HG03378 (cell line): ENCODE measurements at regions not wholly inside any gene's neighbourhood (a gene's known extent, or its start where the extent isn't known, plus 50 kb on each side); places are given as distances from the start of the nearest gene placed in this dataset.

ENCODE experiments used
- ATAC-seq: cut with Tn5 transposase; IDR thresholded peaks from one replicate; pipeline ENCODE4 v1.9.1; 2021; ENCODE audit warnings: mild to moderate bottlenecking, moderate library complexity; ENCODE audit not compliant: unreplicated experiment

DNA sequence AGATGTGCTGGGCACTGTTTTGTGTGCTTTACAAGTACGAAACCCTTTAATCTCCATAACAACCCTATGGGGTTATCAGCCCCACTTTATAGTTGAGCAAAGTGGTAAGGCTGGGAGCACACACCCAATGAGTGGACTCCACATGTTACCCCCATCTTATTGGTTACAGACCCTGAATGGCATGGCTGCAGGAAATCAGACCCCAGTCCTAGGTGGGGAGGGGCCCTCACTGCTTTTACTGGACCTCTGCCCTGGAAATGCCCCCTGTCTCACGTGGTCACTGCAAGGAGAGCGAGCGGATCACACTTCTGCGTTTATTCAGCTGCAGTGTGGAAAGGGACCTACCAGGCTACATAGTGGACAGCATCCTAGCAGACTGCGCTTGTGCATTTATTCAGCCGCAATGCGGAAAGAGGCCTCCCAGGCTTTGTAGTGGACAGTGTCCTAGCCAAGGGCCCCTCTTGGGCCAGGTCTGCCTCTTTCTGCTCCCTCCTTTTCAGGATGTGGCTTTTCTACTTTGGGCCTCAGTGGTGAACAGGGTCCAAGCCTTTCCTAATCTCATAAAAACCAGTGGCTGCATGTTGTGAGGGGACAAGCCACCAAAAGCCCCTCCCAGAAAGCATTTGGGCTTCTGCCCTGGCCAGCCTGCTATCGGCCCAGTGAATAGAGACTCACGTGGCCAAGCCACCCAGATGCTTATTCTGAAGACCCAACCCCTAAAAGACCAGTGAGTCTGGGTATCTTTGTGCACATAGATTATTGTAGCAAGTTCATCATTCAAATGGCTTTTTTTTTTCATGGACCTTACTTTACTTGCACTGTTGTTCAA, 405.7 kb upstream of the RNF32 start:
- no peak for ATAC-seq

DNA sequence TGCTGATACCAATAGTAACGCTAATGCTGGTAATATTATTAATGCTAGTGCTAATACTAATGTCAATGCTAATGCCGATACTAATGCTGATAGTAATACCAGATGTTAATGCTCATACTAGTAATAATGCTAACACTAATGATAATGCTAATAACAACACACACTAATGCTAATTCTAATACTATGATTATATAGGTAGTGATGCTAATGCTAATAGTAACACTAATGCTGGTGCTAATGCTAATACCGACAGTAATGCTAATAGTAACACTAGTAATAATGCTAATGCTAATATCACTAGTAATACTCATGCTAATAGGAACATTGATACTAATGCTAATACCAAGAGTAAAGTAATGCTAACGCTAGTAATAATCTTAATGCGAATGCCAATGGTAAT, 406.4 kb upstream of the RNF32 start:
- no peak for ATAC-seq

DNA sequence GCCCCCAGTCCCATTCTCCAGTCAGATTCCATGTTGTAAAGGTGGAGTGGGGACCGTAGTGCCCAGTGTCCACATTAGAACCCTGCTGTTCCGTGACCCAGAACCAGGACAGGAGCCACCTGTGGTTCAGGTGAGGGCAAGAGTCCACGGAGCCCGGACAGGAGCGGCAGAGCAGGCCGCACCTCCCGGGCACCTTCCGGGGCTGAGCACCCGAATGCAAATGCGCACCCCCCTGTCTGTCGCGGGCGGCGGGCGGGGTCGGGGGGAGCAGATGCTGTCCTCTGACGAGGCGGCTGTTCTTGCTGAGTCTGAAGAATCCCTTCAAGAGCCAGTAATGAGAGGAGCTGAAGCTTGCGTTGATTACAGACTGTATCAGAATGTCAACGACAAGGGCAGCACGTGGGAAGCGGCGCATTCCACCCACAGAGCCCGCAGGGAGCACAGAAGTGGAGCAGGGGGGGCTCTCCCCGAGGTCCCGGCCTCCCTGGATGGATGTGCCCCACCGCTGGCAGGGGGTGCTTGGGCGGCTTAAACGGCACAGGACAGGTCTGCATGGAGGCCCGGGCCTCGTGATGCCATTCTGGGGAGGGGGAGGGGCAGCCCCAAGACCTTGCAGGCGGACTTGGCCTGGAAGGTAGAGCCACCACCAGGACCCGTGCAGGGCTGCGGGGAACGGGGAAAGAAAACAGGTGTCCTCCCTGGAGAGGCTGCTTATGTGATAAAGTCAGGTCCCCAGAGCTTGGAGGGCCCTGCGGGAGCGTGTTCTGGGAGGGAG, 407.5 kb upstream of the RNF32 start:
- no peak for ATAC-seq

DNA sequence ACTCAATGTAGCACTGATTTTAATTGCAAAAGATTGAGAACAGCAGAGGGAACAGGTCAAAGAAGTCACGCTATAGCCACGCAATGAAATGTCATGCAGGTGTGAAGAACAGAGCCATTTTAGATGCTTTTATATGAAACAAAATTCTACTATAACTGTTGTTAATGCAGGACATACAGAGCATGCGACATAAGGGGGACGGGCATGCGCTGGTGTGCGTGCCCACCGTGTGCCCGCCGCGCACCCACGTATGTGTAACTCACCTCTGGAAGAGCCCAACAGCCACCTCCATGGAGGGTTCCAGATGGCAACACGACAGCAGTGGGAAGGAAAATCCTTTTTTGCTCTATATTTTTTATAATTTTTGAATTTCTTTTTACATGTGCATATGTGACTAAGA, 410.0 kb upstream of the RNF32 start:
- no peak for ATAC-seq

DNA sequence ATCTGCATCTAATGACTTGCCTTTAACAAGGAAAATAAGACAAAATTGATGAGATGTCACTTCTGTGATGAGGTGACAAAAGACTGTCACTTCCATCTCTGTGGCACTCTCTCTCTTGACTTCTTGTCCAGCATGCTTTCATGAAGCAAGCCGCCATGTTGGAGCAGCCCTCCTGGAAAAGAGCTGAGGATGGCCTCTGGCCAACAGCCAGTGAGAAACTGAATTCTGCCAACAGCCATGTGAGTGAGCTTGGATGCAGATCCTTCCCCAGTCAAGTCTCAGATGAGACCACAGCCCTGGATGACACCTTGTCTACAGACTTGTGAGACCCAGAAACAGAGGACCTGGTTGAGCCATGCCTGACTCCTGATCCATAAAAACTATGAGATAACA, 412.6 kb upstream of the SHH start:
- no peak for ATAC-seq

DNA sequence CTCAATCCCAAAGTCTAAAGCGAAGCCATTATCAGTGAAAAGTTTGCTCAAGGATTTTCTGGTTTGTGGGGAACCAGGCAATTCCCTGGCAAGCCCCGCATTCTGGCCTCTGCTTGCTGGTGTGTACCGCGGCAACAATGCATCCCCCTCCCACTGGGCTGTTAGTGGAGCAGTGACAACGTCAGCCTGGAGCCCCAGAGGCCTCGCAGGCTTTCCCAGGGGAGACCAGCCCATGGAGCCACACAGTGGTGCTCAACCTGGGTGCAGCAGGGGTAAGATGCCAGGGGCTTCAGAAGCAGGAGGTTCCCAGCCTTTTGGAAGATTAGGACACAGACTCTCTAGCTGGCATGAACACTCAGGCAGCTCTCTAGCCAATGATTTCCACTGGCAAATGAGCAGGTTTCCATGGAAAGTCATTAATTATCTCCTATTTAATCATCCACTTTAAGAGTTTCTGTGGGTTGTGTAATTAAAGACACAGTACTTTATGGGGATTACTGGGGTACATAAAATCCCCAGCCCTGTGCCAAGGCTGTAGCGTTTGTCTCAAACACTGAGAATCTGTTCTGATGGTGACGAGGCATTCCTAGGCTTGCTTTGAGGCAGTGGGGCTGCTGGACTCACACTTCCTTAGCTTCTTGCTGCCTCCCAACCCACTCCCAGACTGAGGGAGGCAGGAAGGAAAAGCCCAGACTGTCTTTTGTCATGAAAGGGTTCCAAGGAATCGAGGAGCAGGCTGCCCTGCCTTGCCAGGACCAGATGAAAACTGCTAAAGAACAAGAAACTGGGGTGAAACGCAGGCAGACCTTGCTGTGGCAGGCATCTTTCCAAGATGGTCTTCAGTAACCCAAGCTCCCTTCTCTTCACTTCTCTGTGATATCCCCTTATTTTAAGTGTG, 411.9 kb upstream of the SHH start:
- no peak for ATAC-seq

DNA sequence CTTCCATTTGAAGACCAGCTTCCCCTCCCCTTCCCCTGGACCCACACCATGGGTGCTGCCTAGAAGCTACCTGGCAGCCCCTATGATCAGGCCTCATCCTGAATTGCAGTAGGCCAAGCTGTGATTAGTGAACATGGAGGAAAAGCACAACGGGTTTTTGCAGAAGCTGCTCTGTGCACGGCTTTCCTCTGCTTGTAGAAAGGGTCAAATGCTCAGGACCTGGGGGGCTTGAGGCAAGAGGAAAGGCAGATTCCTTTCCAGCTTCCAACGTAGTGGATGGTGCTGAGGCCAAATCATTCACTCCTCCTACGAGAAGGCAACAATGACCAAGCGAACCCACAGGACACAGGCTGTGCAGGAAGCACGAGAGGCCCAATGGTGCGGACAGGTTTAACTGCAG, 410.3 kb upstream of the SHH start:
- ATAC-seq: no peak

DNA sequence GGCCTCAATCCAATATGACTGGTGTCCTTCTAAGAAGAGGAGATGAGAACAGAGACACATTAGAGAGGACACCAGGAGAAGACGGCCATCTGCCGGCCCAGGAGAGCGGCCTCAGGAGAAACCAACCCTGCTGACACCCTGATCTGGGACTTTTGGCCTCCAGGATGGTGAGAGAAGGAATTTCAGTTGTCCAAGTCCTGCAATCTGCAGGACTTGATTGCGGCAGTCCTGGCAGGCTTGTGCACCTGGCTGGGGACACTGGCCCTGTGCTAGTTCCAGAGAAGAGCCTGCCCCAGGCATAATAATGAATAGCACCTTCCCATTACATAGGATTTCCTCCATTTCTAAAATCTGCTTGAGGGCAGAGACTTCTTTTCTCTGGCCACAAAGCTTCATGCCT, 409.9 kb upstream of the SHH start:
- ATAC-seq: no peak

DNA sequence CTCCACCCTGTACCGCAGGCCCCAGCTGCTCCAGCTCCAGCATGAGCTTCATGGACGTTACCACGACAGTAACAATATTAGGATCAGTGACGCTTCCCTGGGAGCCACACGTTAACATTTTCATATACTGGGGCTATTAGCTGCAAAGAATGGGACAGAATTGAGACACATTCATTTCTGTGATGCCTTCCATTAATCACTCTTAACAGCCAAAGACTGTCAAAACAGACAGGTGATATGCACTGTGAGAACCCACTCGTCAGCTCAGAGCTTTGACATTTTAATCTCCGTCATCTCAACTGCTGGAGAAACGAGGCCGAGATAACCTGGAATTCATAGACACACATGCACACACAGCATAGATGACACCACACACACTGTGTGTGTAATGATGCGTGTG, 408.4 kb upstream of the SHH start:
- ATAC-seq: no peak

DNA sequence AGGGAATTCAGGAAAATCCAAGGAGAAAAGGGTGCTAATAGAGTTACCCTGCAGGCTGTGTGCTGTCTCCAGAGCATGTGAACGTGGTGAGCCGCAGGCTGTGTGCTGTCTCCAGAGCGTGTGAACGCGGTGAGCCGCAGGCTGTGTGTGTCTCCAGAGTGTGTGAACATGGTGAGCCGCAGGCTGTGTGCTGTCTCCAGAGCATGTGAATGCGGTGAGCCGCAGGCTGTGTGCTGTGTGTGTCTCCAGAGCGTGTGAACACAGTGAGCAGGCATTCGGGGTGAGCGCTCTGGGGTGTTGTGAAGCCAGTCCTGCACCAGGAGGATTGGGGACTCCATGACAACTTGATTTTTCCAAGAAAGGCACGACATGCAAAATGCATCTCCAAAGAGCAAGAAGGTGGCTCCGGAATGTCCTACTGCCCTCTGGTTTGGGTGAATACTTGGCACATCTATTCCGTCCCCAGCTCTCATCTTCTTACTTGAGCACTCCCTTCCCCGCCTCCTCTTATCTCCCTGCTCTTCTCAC, 407.9 kb upstream of the SHH start:
- no peak for ATAC-seq

DNA sequence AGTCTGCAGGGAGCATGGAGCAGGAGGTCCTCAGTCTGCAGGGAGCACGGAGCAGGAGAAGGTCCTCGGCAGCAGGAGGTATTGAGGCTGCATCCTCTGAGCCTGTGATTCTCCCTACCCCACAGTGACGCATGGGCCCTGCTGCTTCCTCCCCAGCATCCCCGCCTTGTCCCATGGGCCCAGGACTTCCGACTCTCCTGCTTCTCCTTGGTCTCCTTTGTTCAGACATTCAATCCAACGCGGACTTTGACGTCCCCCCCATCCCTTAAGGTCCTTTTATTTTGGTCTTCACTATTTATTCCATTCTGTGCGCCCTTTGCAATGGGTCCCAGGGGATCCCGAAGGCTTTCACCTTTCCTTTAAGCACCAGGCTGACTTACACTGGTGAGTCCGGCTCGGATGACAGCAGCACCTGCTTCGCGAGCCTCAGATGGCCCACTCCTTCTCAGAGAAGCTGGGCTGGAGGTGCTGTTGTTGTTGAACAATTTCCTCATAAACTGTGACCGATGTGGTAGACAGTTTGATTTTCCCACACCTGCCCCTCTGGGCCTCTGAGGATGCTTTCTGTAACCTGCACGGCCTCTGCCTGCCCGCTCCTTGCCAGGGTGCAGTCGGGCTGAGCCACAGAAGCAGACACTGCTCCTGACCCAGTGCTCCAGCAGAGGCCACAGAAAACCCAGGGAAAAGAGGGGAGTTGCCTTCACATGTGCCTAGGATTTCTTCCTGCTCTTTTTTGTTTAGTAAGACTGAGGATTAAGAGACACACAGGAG, 407.2 kb upstream of the SHH start:
- ATAC-seq: no peak

DNA sequence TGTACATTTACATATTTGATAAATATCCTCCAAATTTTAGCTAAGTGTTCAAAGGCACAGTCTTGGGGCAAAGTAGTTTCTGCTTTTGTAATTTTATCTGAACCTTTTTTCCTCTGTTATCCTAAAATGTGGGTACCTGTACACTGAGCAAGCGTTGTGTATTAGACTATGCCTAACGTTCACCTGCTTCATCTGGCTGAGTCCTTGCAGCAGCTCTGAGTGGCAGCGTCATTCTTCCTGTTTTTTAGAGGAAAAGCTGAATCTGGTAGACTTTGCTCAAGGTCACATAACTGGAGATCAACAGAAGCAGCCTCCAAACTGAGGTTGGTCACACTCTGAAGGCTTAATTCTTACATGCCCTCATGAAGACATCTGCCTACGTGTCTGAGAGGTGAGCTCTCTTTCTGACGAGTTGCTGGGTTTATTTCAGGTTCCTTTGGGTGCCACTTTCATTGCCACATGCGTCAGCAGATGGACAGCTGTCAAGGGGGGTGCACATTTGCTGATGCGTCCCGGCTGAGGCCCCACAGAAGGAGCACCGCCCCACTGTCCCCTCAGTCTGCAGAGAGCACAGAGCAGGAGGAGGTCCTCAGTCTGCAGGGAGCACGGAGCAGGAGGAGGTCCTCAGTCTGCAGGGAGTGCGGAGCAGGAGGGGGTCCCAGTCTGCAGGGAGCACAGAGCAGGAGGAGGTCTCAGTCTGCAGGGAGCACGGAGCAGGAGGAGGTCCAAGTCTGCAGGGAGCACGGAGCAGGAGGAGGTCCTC, 406.5 kb upstream of the SHH start:
- no peak for ATAC-seq

DNA sequence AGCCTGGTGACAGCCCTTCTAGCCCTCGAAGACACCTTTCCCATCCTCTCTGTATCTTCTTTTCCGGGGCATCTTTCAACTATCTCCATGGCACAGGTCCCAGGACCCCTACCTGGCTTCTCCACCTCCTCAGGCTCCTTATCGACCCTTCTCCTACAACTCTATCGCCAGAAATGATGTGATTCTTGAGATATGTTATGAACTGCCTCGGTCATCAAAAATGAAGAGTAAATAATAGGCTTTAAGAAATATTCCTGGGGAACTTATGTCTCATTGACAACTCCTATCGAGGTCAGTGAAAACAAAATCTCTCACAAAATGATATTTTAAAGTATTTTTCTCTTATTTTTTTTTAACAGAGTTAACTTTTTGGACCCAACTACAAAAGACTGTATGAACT, 405.5 kb upstream of the SHH start:
- no peak for ATAC-seq

DNA sequence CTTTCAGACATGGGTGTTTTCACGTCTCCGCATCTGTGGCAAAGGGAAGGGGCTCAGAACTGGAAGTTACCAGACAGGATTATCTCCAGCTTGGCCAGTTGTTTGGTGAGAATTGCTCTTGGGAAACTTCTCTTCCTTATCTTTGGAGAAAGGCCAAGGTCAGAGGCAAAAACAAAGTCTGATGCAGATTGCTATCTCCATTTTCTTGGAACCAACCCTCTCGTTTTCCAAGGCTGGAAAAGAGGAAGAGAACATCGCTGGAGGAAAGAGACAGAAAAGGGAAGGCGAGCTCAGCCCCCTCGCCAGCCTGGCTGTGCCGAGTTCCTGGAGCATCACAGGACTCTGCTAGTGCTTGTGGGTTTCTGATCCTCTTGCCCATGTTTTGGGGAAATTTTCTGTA, 396.8 kb upstream of the SHH start:
- no peak for ATAC-seq

DNA sequence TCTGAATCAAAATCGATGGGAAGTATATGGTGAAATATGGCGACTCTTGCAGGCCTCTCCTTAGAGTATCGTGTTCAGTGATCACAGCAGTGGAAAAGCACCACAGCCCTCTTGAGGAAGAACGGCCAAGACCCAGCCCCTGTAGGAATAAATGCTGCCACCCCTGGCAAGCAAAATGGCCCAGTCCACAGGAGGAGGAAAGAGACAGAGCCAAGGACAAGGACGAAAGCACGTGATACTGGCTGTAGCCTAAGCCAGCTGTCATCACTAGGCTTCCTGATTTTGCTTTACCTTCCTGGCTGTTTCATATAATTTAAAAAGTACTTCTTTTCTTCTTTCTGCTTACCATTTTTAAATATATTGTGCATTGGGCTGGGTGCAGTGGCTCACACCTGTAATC, 395.0 kb upstream of the SHH start:
- no peak for ATAC-seq

DNA sequence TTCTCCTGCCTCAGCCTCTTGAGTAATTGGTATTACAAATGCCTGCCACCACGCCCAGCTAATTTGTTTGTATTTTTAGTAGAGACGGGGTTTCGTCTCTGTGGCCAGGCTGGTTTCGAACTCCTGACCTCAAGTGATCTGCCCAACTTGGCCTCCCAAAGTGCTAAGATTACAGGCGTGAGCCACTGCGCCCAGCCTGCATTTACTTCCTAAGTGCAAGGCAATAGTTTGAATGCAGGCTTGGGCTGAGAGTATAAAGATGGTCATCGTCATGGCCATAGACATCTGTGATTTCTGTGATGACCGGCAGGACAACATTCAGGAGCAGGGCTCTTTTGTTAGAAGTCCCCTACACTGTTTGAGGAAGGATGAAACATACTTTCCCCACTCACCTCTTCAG, 393.9 kb upstream of the SHH start:
- no peak for ATAC-seq

DNA sequence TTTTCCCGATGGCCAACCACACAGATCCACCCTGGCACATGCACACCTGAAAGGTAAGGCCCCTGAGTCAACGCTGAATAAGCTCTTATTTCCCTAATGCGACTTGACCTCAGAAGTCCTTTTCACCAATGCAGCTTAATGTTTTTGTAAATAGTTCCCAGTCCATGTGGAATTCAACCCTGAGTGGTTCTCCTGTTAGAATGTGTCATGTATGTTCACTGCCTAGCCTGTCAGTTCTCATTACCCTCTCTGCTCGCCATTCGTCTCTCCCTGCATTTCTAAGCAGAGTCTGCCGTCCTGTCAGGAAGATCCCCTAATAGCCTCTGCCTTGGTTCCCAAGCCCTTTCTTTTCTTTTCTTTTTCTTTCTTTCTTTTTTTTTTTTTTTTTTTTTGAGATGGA, 392.6 kb upstream of the SHH start:
- ATAC-seq: no peak

DNA sequence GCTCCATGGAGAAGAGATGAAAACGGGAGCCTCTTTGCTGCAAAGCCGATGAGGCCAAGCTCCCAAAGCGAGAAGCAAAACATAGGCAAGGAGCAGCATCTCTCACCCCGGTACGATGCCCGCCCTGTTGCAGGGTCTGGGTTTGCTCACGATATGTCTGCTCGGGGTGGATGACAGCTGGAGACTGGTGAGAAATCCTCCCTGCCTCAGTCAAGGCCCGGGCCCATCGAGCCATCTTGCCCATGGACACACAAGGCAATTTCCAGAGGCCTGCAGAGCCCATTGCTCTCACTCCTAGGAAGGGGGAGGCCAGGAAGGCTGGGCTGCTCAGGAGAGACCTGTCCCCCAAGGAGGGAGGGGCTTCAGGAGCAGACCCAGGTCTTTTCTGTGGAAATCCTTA, 391.7 kb upstream of the SHH start:
- no peak for ATAC-seq

DNA sequence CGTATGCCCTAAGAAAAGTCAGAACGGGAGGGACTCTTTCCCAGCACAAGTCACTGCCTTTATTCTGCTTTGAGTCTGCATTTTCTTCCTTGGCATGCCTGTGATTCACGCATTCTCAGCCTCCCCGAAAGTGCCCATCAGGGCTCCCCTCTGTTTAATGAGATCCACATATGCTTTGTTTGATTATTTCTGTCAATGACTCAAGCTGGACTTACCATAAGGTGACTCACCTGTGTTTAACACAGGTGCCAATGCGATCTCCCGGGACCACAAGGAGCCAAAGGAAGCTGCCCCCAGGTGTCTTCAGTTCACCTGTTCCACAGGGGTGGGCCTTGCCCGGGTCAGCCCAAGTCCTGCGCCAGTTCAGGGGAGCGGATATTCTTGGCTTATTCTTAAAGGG, 386.0 kb upstream of the SHH start:
- ATAC-seq: no peak

DNA sequence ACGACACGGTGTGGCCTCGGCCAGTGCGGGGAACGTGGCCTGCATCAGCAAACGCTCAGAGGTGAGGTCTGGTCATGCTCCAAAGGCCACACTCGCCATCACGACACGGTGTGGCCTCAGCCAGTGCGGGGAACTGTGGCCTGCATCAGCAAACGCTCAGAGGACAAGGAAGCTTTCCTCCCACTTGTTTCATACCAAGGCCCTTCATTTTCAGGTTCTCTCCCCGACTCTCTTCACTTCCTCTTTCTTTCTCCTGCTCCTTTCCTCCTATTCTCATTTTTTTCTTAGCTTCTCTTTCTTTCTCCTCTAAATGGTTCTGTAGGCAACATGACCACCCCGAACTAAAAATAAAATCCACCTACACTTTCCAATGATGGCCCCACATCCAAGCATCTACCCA, 384.4 kb upstream of the SHH start:
- no peak for ATAC-seq
